K562 (cell line): ENCODE measurements at regions not wholly inside any gene's neighbourhood (a gene's known extent, or its start where the extent isn't known, plus 50 kb on each side); places are given as distances from the start of the nearest gene placed in this dataset.

Source experiments
- ATAC-seq: fragments of 200-7000 bp; cut with Tn5 transposase; 3 replicates; pipeline ENCODE4 v1.9.1; 2020; ENCODE audit warnings: moderate library complexity
- BruUV-seq: library from RNA; stranded (reverse); fragments of 400-500 nt; replicated peaks from 2 replicates; lab custom pipeline; 2021; lab: Mats Ljungman, UMichigan
- CTCF ChIA-PET: fragments of 300-600 bp; formaldehyde crosslinking; extraction: SDS; loops from one replicate; lab custom pipeline; 2021; ENCODE audit warnings: low intra/inter-chr PET ratio; lab: Yijun Ruan, JAX
- POLR2A ChIA-PET: fragments of 300-600, 350-650 bp; sonication (Branson Sonifier 250); formaldehyde crosslinking; extraction: SDS; loops from one replicate; lab custom pipeline; 2021; ENCODE audit warnings: antibody characterized with exemption, inconsistent platforms; lab: Yijun Ruan, JAX
- DNase-seq, 4 experiments: peaks; one replicate each; pipeline versions ENCODE4 v3.0.0 to v3.0.0-alpha.2; 2011 to 2018; ENCODE audit warnings: low spot score in 3 of 4, mixed read lengths in 3 of 4; ENCODE audit errors: extremely low read depth in 1 of 4
- FAIRE-seq: peaks from 2 replicates; lab custom pipeline; 2011; peaks lifted over from hg19 to GRCh38; lab: Jason Lieb, UNC
- H2AFZ ChIP-seq: 2 replicates; pipeline ENCODE4 v1.6.0; 2011; ENCODE audit warnings: low read depth, low read length, control low read depth, inconsistent platforms
- H3K27ac ChIP-seq: fragments of 200-600 bp; 3 replicates; pipeline ENCODE4 v1.8.0; 2011; ENCODE audit warnings: low read depth, mild to moderate bottlenecking, control low read depth, inconsistent platforms, low read length, moderate library complexity, mixed read lengths; ENCODE audit errors: extremely low read depth
- H3K27me3 ChIP-seq, 2 experiments: fragments of 300-600 bp in 1 of 2; 2 replicates in 1 of 2; 3 replicates in 1 of 2; pipeline versions ENCODE4 v1.6.0 to v1.8.0; 2011; ENCODE audit warnings: inconsistent platforms in 2 of 2, low read length in 2 of 2, mild to moderate bottlenecking in 1 of 2, mixed read lengths in 1 of 2, moderate library complexity in 1 of 2; ENCODE audit not compliant: control insufficient read depth in 2 of 2, insufficient read depth in 2 of 2
- H3K36me3 ChIP-seq: fragments of 300-600 bp; 3 replicates; pipeline ENCODE4 v1.8.0; 2011; ENCODE audit warnings: mild to moderate bottlenecking, low read length, inconsistent platforms; ENCODE audit not compliant: control insufficient read depth, insufficient read depth
- H3K4me1 ChIP-seq, 2 experiments: fragments of 200-600 bp in 1 of 2; replicated peaks in 1 of 2; 2 replicates in 1 of 2; 3 replicates in 1 of 2; pipeline versions ENCODE4 v1.5.1 to v1.8.0; 2011; ENCODE audit warnings: inconsistent platforms in 2 of 2, low read length in 2 of 2, mild to moderate bottlenecking in 1 of 2, mixed read lengths in 1 of 2, moderate library complexity in 1 of 2; ENCODE audit not compliant: control insufficient read depth in 2 of 2, insufficient read depth in 2 of 2
- H3K4me2 ChIP-seq: 2 replicates; pipeline ENCODE4 v1.6.1; 2011; ENCODE audit warnings: low read length, control low read depth, inconsistent platforms, mixed read lengths; ENCODE audit not compliant: insufficient read depth
- H3K4me3 ChIP-seq: fragments of 200-600 bp; sonication (generic), shearing (Covaris generic); 2 replicates; pipeline ENCODE4 v1.5.1; 2016; ENCODE audit warnings: control low read depth, inconsistent platforms
- H3K79me2 ChIP-seq: fragments of 200-600 bp; 3 replicates; pipeline ENCODE4 v1.8.0; 2011; ENCODE audit warnings: low read length, inconsistent platforms; ENCODE audit not compliant: control insufficient read depth, insufficient read depth
- H3K9ac ChIP-seq, 2 experiments: 2 replicates each; pipeline versions ENCODE4 v1.6.0 to v1.6.1; 2011; ENCODE audit warnings: low read depth in 2 of 2, low read length in 2 of 2, control low read depth in 1 of 2, inconsistent platforms in 1 of 2, mild to moderate bottlenecking in 1 of 2, mixed read lengths in 1 of 2; ENCODE audit not compliant: insufficient read depth in 1 of 2
- H3K9me1 ChIP-seq: one replicate; pipeline ENCODE4 v1.6.0; 2011; ENCODE audit warnings: inconsistent platforms, mild to moderate bottlenecking, low read length, moderate library complexity; ENCODE audit not compliant: control insufficient read depth, insufficient read depth
- H3K9me3 ChIP-seq: replicated peaks from 2 replicates; pipeline ENCODE4 v1.5.1; 2011; ENCODE audit warnings: low read depth, low read length, inconsistent platforms; ENCODE audit not compliant: control insufficient read depth, insufficient read depth
- H4K20me1 ChIP-seq: replicated peaks from 2 replicates; pipeline ENCODE4 v1.6.1; 2011; ENCODE audit warnings: low read length, inconsistent platforms, mixed read lengths; ENCODE audit not compliant: control insufficient read depth, insufficient read depth
- C11orf30 ChIP-seq: fragments of 450-650 bp; IDR thresholded peaks from 2 replicates; pipeline ENCODE4 v1.6.1; 2016; ENCODE audit warnings: low read depth, mild to moderate bottlenecking
- CBX5 ChIP-seq: IDR thresholded peaks from 2 replicates; pipeline ENCODE4 v1.6.1; 2014; ENCODE audit warnings: low read depth, borderline replicate concordance
- HMG20A ChIP-seq: fragments of 450-650 bp; formaldehyde crosslinking; conservative IDR thresholded peaks from 2 replicates; pipeline ENCODE4 v1.4.0; 2020; ENCODE audit warnings: mild to moderate bottlenecking, mixed read lengths
- HNRNPK ChIP-seq: fragments of 200-400 bp; formaldehyde crosslinking; IDR thresholded peaks from one replicate; pipeline ENCODE4 v1.6.1; 2018; ENCODE audit warnings: mild to moderate bottlenecking, low read depth, low read length; ENCODE audit not compliant: poor library complexity, severe bottlenecking
- MCM3 ChIP-seq: fragments of 450-650 bp; IDR thresholded peaks from 2 replicates; pipeline ENCODE4 v1.6.1; 2016
- NR4A1 ChIP-seq, 2 experiments: fragments of 250-450 bp in 1 of 2; fragments of 450-650 bp in 1 of 2; sonication (Bioruptor Pico) in 1 of 2; IDR thresholded peaks; 2 replicates each; pipeline versions ENCODE4 v1.4.0 to v1.6.1; 2016 to 2020; ENCODE audit warnings: mild to moderate bottlenecking in 2 of 2, missing compliant biosample characterization in 1 of 2, missing genetic modification characterization in 1 of 2, moderate library complexity in 1 of 2
- RBM25 ChIP-seq: fragments of 200-400 bp; formaldehyde crosslinking; IDR thresholded peaks from 2 replicates; pipeline ENCODE4 v1.6.1; 2018; ENCODE audit warnings: low read length, low read depth, moderate library complexity; ENCODE audit not compliant: severe bottlenecking
- RNF2 ChIP-seq: sonication (generic); IDR thresholded peaks from 2 replicates; pipeline ENCODE4 v1.6.1; 2016
- ZNF699 ChIP-seq: fragments of 250-450 bp; sonication (Bioruptor Pico); IDR thresholded peaks from 2 replicates; pipeline ENCODE4 v1.8.0; 2021; ENCODE audit warnings: mild to moderate bottlenecking, moderate library complexity; ENCODE audit not compliant: insufficient replicate concordance
- WGBS: fragments of 100-300 bp; shearing (Covaris generic); methylation state at CpG from one replicate; pipeline ENCODE4 v1.1.6; 2016; ENCODE audit warnings: low coverage, mixed read lengths; ENCODE audit not compliant: insufficient coverage; ENCODE audit errors: missing lambda C conversion rate; 5-methylcytosine and 5-hydroxymethylcytosine counted together
- in situ Hi-C: fragments of 300-500 bp; cut with MboI; formaldehyde crosslinking; loops from 4 replicates; pipeline ENCODE4 v1.15.0; 2018; ENCODE audit warnings: inconsistent platforms, mixed read lengths
- intact Hi-C: fragments of 100-400 bp; cut with micrococcal nuclease; formaldehyde crosslinking; loops from 2 replicates; pipeline ENCODE4 v1.14.2; 2022
- TF ChIP-seq, protein P1 (sequence below): fragments of 450-650 bp; formaldehyde crosslinking; IDR thresholded peaks from 2 replicates; pipeline ENCODE4 v1.4.0; 2022; ENCODE audit warnings: mild to moderate bottlenecking, moderate library complexity

DNA sequence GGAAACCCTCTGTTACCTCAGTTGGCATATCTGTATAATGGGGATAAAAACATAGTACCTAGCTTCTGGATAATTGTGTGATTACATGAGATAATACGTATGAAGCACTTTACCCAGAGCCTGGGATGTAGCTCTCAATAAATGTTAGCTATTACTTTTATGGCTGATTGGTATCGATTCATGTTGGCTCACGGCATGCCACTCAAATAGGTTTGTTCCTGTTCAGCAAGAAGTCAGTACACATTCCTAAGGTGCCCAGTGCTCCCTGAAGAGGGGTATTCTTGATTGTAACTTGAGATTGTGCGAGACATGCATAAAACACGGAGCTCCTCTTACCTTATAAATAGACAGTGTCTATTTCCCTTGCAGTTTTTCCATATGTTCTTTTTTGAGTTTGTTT is 78.5 kb upstream of the GALNT2 start:
- 3% methylated on average over 5 of the region's 5 CpGs for WGBS
- no peaks in the 10 kb centered on the region for H4K20me1 ChIP-seq
- H2AFZ ChIP-seq, result no peak overlapping the region
- no peak for DNase-seq
- H3K9ac ChIP-seq, result no peak overlapping the region
- intact Hi-C loops, result no loop called here
- in situ Hi-C loops, result no loop called here
- no peaks in the 10 kb centered on the region for H3K9me3 ChIP-seq
- BruUV-seq, result no TSS peak
- peaks cover 66 to 74% of the 10 kb centered on the region in 2 experiments for H3K27me3 ChIP-seq
- H3K9me1 ChIP-seq, result no peaks in the 10 kb centered on the region
- no peak overlapping the region for H3K4me3 ChIP-seq
- TF ChIP-seq, protein P1, sequence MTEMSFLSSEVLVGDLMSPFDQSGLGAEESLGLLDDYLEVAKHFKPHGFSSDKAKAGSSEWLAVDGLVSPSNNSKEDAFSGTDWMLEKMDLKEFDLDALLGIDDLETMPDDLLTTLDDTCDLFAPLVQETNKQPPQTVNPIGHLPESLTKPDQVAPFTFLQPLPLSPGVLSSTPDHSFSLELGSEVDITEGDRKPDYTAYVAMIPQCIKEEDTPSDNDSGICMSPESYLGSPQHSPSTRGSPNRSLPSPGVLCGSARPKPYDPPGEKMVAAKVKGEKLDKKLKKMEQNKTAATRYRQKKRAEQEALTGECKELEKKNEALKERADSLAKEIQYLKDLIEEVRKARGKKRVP (CRISPR knock-in tag), result no peak
- peak; percentile 18 for TF ChIP-seq RBM25
- TF ChIP-seq, all 486 proteins: peak for 1
- no peak for ATAC-seq
- Histone ChIP-seq H3K36me3 (no peaks in the 10 kb centered on the region), H3K4me1 (no peaks in the 10 kb centered on the region), H3K4me2 (no peak overlapping the region), H3K27ac (no peak overlapping the region), H3K79me2 (no peaks in the 10 kb centered on the region)
- POLR2A ChIA-PET, result no interaction called here
- FAIRE-seq, result no peak
- CTCF ChIA-PET, result no interaction called here

DNA sequence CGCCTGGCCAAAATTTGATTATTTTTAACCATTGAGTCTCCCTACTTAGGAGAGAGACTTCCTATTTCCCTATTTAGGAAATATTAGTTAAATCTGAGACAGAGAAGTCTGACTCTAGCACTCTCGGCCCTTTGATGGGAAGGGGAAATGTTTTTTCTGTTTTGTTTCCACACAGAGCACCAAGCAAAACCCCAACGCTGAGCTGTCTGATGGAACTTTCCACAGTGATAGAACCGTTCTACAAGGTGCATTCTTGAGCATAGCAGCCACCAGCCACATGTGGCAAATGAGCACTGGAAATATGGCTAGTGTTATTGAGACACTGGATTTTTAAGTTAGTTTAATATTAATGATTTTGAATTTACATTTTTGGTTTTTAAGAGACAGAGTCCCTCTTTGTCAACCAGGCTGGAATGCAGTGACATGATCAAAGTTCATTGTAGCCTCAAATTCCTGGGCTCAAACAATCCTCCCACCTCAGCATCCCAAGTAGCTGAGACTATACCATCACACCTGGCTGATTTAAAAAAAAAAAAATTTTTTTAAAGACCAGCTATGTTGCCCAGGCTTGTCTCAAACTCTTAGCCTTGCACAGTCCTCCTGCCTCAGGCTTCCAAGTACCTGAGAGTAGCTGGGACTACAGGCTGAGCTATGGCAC is 77.3 kb upstream of the GALNT2 start:
- Histone ChIP-seq H3K27ac (no peak overlapping the region), H3K79me2 (no peaks in the 10 kb centered on the region), H4K20me1 (no peaks in the 10 kb centered on the region), H3K4me2 (no peak overlapping the region), H3K27me3 (peaks cover 63 to 78% of the 10 kb centered on the region in 2 experiments), H3K4me1 (no peaks in the 10 kb centered on the region), H3K9ac (no peak overlapping the region), H3K9me1 (no peaks in the 10 kb centered on the region), H2AFZ (no peak overlapping the region), H3K9me3 (no peaks in the 10 kb centered on the region), H3K36me3 (no peaks in the 10 kb centered on the region), H3K4me3 (no peak overlapping the region)
- in situ Hi-C loops, result no loop called here
- DNase-seq (no peak), ATAC-seq (no peak), FAIRE-seq (no peak)
- TF ChIP-seq C11orf30, result no peak
- TF ChIP-seq NR4A1 (CRISPR knock-in tag; IDR thresholded peaks at IDR 0.05), result no peak
- TF ChIP-seq NR4A1 (tag; IDR thresholded peaks at IDR 0.05), result no peak
- 0 out of 2 replicates have a peak, but pooled peaks have one; percentile 12 for TF ChIP-seq RNF2
- TF ChIP-seq MCM3, result no peak
- no peak for TF ChIP-seq ZNF699 (CRISPR knock-in tag)
- TF ChIP-seq CBX5, result no peak
- TF ChIP-seq HNRNPK, result no peak
- TF ChIP-seq HMG20A (CRISPR knock-in tag), result no peak
- 0% methylated on average over 4 of the region's 4 CpGs for WGBS
- ChIA-PET CTCF (no interaction called here), POLR2A (interaction anchor here (0.5 to 1.4 kb wide), 4 partner anchors 8 to 367 kb away, joined by 3 to 4 read pairs (median 3); no protein-coding TSS in a partner anchor)
- intact Hi-C loops, result no loop called here
- no TSS peak for BruUV-seq
